Naive B cell (primary cell): ENCODE measurements at regions not wholly inside any gene's neighbourhood (a gene's known extent, or its start where the extent isn't known, plus 50 kb on each side); places are given as distances from the start of the nearest gene placed in this dataset.
A peak's percentile ranks its signal among the peaks of the same experiment; 100 is the strongest.

Experiments
- ATAC-seq, 2 donors: fragments of 150-1000 bp; cut with Tn5 transposase; 2 replicates each; pipeline ENCODE4 v1.10.0; 2021; ENCODE audit warnings: low read depth in 2 of 2, mild to moderate bottlenecking in 2 of 2, moderate library complexity in 2 of 2
- DNase-seq: peaks from one replicate; pipeline ENCODE4 v3.0.0; 2022
- H3K27ac Mint-ChIP-seq, 6 donors: one replicate each; pipeline ENCODE4 v1.8.0; 2020 to 2022; ENCODE audit warnings: mild to moderate bottlenecking in 6 of 6, mixed read lengths in 6 of 6, moderate library complexity in 5 of 6, inconsistent platforms in 2 of 6
- H3K27me3 Mint-ChIP-seq, 3 donors: one replicate each; pipeline ENCODE4 v1.8.0; 2021 to 2022; ENCODE audit warnings: mixed read lengths in 3 of 3, mild to moderate bottlenecking in 1 of 3
- H3K36me3 Mint-ChIP-seq, 2 donors: one replicate each; pipeline ENCODE4 v1.8.0; 2020 to 2022; ENCODE audit warnings: mixed read lengths in 2 of 2, inconsistent platforms in 1 of 2, mild to moderate bottlenecking in 1 of 2
- H3K4me1 Mint-ChIP-seq, 3 donors: one replicate each; pipeline ENCODE4 v1.8.0; 2020 to 2022; ENCODE audit warnings: mixed read lengths in 3 of 3, inconsistent platforms in 1 of 3, mild to moderate bottlenecking in 1 of 3, moderate library complexity in 1 of 3
- H3K4me3 Mint-ChIP-seq, 8 donors: one replicate each; pipeline ENCODE4 v1.8.0; 2020 to 2022; ENCODE audit warnings: mild to moderate bottlenecking in 8 of 8, mixed read lengths in 8 of 8, moderate library complexity in 8 of 8, inconsistent platforms in 2 of 8
- H3K9me3 Mint-ChIP-seq, 7 donors: one replicate each; pipeline ENCODE4 v1.8.0; 2020 to 2022; ENCODE audit warnings: mixed read lengths in 7 of 7, mild to moderate bottlenecking in 5 of 7, inconsistent platforms in 2 of 7, moderate library complexity in 1 of 7

DNA sequence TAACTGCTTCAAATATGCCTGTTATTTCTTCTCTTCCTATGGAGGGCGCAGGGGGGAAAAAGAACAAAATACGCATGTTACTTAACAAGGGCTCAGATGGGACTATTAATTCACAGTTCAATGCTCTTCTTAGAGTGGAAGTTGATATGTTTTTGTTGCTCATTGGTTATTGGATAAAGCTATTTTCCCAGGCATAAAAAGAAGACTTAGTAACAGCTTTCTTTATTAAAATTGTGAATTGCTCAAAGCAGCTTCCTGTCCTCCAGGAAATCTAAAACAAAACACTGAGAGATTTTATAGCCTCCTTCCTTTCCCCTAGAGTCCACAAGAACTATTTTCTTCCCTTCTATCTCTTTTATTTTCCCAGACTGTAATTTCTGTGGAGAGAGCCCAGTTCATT lies 180.8 kb downstream of the SH3BP4 start:
- Mint-ChIP-seq H3K4me3 (peak overlapping the region in 1 of 8 donors; percentile 63), H3K27me3 (peaks cover 56 to 60% (median 60%) of the 10 kb centered on the region in 3 donors), H3K27ac (no peak overlapping the region), H3K36me3 (peaks cover 0 to 8% of the 10 kb centered on the region in 2 donors), H3K4me1 (peaks cover 0 to 5% (median 0%) of the 10 kb centered on the region in 3 donors), H3K9me3 (peaks cover 0 to 6% (median 0%) of the 10 kb centered on the region in 7 donors)
- ATAC-seq (no peak), DNase-seq (no peak)

DNA sequence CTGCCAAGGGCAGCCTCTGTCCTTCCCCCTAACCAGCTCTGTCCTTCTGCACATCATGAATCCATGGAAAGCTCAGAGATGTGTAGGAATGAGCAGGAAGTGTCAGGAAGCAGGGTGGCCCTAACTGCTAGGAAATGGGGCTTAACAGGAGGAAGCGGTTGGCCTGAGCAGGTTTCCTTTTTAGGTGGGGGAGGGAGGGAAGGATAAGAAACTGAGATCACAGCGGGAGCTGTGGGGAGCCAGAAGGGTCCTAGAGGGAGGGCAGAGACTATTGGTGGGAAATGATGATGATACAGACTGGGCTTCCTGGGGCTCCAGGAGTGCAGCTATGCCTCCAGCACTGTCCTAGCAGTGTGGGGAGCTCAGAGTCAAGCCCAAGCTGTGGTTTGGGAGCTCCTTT lies 182.0 kb downstream of the SH3BP4 start:
- H3K9me3 Mint-ChIP-seq = peaks cover 0 to 7% (median 0%) of the 10 kb centered on the region in 7 donors
- H3K4me1 Mint-ChIP-seq = peaks cover 0 to 5% (median 0%) of the 10 kb centered on the region in 3 donors
- peaks cover 0 to 8% of the 10 kb centered on the region in 2 donors for H3K36me3 Mint-ChIP-seq
- ATAC-seq (no peak), DNase-seq (no peak)
- H3K4me3 Mint-ChIP-seq = no peak overlapping the region
- H3K27me3 Mint-ChIP-seq = peaks cover 56 to 67% (median 56%) of the 10 kb centered on the region in 3 donors
- no peak overlapping the region for H3K27ac Mint-ChIP-seq

DNA sequence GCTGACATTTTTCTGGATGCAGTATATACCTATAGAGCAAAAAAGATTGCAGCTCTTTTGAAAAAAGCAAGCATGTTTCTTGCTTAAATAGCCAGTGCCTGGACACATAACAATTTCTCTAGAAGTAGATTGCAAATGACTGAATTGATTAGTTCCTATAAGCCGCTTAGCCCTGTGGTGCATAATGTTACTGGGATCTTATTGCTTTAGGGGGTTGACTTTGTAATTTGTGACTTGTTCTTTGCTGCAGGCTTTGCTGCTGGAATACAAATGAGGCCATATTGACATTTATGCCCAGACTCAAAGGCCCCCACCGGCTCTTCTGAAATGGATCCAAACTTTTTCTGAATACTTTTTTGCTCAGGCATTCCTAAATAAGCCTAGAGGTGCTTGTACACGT lies 182.6 kb downstream of the SH3BP4 start:
- peaks cover 0 to 7% (median 0%) of the 10 kb centered on the region in 7 donors for H3K9me3 Mint-ChIP-seq
- H3K27ac Mint-ChIP-seq = no peak overlapping the region
- ATAC-seq = no peak
- DNase-seq = no peak
- no peak overlapping the region for H3K4me3 Mint-ChIP-seq
- peaks cover 0 to 8% of the 10 kb centered on the region in 2 donors for H3K36me3 Mint-ChIP-seq
- peaks cover 0 to 5% (median 0%) of the 10 kb centered on the region in 3 donors for H3K4me1 Mint-ChIP-seq
- H3K27me3 Mint-ChIP-seq = peaks cover 56 to 67% (median 57%) of the 10 kb centered on the region in 3 donors

DNA sequence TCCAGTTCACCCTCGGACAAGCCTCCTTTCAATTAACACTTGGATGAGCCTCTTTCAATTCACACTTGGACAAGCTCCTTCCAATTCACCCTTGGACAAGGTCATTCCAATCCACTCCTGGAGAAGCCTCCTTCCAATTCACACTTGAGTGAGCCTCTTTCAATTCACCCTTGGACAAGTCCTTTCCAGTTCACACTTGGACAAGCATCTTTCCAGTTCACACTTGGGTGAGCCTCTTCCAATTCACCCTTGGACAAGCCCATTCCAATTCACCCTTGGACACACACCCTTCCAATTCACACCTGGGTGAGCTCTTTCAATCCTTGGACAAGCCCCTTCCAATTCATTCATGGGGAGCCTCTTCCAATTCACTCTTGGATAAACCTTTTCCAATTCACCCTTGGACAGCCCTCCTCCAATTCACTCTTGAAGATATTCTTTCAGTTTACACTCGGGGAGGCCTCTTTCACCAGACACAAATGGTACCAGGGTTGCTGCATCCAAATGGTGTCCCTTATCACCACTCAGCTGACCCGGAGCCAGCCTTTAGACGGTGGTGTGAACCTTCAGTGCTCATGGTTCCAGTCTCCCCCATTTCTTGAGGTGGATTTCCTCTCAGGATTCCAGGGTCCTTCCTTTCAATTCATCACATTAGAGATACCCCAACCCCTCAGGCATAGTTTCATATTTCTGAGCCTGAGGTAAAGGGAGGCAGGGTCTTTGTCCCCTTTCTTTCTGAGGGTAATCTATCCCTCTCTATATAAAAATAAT lies 183.6 kb downstream of the SH3BP4 start:
- ATAC-seq (no peak), DNase-seq (no peak)
- Mint-ChIP-seq H3K27ac (no peak overlapping the region), H3K27me3 (peaks cover 57 to 74% (median 64%) of the 10 kb centered on the region in 3 donors), H3K9me3 (peaks cover 0 to 7% (median 0%) of the 10 kb centered on the region in 7 donors), H3K4me3 (no peak overlapping the region), H3K36me3 (peaks cover 0 to 8% of the 10 kb centered on the region in 2 donors), H3K4me1 (peaks cover 0 to 5% (median 0%) of the 10 kb centered on the region in 3 donors)

DNA sequence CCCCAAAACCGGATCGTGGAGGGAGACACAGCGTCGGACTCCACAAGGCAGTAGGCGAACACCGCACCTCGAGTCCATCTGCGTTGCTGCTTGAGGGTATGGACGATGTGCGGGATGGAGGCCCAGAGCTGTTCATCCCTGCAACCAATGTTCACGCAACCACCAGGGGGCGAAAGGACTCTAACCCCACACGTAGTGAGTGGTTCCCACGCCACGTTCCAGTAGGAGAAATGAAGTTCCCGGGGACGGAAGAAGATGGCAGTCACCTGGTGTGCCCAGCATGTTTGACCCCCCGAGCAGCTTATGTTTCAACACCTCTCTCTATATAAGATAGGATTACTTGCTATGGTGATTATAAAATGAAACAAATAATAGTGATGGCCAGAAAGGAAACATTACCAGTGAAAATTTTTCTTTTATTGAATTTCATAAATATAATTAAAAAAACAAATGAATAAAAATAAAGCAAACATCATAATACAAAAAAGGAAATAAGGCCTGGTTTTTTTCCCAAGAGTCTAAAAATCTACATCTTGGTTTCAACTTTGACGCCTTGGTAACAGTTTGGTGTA lies 184.3 kb downstream of the SH3BP4 start:
- no peak overlapping the region for H3K4me3 Mint-ChIP-seq
- H3K27ac Mint-ChIP-seq = no peak overlapping the region
- H3K27me3 Mint-ChIP-seq = peaks cover 54 to 78% (median 66%) of the 10 kb centered on the region in 3 donors
- peaks cover 0 to 7% (median 0%) of the 10 kb centered on the region in 7 donors for H3K9me3 Mint-ChIP-seq
- peaks cover 0 to 5% (median 0%) of the 10 kb centered on the region in 3 donors for H3K4me1 Mint-ChIP-seq
- no peak for DNase-seq
- no peak for ATAC-seq
- peaks cover 0 to 8% of the 10 kb centered on the region in 2 donors for H3K36me3 Mint-ChIP-seq

DNA sequence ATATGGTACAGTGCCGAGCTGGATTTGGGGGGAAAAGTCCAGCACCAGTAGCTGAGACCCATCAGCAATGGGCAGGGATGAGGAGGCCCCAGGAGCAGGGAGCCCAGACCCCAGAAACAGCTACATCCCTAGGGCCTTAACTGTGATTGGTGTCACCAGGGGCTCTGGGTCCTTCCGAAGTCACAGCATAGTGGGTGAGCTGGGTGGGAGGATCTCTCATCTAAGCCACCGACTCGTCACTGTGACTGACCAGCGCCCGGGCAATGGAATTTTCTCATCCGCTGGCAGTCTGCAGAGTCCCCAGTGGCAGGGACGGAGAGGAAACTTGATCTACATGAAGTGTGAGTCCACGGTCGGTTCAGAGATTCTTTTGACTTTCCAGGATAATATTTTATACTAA lies 186.5 kb downstream of the SH3BP4 start:
- H3K9me3 Mint-ChIP-seq = peaks cover 0 to 7% (median 0%) of the 10 kb centered on the region in 7 donors

DNA sequence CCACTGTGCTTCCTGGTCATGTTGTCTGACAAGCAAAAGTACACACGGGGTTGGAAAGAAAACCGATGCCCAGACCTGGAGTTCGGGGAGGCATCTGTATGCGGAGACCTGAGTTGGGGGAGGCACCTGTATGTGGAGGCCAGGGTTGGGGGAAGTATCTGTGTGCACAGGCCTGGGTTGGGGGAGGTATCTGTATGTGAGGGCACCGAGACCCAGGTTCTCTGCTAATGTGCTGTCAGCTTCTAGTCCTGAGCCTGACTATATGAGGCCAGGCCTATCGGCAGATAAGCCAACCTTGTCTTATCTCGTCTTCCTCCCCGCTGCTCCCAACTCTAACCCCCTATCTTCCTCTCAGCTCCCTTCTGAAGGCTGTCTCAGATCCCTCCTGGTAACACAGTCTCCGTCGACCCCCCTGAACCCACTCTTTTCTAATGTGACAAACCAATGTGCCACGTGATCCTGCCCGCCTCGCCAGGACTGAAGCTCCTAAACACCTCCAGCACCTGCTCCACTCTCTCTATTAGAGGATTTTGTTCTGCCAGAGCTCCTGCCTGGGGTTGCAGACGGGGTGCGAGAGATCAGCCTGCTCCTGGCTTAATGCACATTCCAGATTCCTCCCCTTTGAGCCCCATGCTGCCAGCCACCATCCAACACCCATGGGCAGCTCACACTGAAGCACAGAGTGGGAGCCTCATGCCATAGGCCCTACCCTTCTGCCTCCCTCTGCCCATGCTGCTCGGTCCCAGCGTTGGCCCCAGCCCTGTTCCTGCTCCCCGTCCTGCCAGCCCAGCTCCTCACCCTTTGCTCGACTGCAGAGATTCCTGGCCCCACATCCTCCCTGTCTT lies 188.4 kb downstream of the SH3BP4 start:
- Mint-ChIP-seq H3K4me1 (peaks cover 0 to 5% (median 0%) of the 10 kb centered on the region in 3 donors), H3K36me3 (peaks cover 0 to 5% of the 10 kb centered on the region in 2 donors), H3K9me3 (peaks cover 0 to 8% (median 0%) of the 10 kb centered on the region in 7 donors), H3K27me3 (peaks cover 22 to 67% (median 52%) of the 10 kb centered on the region in 3 donors), H3K4me3 (no peak overlapping the region), H3K27ac (no peak overlapping the region)
- DNase-seq (no peak), ATAC-seq (no peak)

More for the DNA sequence above, 186.5 kb downstream of the SH3BP4 start:
- Mint-ChIP-seq H3K27me3 (peaks cover 35 to 71% (median 52%) of the 10 kb centered on the region in 3 donors), H3K36me3 (peaks cover 0 to 8% of the 10 kb centered on the region in 2 donors), H3K27ac (no peak overlapping the region), H3K4me3 (no peak overlapping the region), H3K4me1 (peaks cover 0 to 5% (median 0%) of the 10 kb centered on the region in 3 donors)
- DNase-seq (no peak), ATAC-seq (no peak)

DNA sequence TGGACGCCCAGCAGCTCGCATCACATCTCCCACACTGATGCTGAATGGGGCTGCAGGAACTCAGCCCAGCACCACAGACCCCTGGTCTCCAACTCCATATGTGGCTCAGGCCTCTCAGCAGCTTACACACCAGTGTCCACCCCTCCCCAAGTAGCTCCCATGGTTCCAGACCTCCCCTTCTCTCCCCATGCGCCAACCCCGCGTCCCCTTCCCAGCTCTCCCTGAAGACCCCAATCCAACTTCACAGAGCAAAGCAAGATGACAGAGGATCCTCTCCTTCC lies 188.9 kb downstream of the SH3BP4 start:
- Mint-ChIP-seq H3K4me1 (peaks cover 0 to 4% (median 0%) of the 10 kb centered on the region in 3 donors), H3K9me3 (peaks cover 0 to 13% (median 0%) of the 10 kb centered on the region in 7 donors), H3K27me3 (peaks cover 17 to 61% (median 46%) of the 10 kb centered on the region in 3 donors), H3K4me3 (no peak overlapping the region), H3K36me3 (no peaks in the 10 kb centered on the region), H3K27ac (no peak overlapping the region)
- DNase-seq (no peak), ATAC-seq (no peak)

DNA sequence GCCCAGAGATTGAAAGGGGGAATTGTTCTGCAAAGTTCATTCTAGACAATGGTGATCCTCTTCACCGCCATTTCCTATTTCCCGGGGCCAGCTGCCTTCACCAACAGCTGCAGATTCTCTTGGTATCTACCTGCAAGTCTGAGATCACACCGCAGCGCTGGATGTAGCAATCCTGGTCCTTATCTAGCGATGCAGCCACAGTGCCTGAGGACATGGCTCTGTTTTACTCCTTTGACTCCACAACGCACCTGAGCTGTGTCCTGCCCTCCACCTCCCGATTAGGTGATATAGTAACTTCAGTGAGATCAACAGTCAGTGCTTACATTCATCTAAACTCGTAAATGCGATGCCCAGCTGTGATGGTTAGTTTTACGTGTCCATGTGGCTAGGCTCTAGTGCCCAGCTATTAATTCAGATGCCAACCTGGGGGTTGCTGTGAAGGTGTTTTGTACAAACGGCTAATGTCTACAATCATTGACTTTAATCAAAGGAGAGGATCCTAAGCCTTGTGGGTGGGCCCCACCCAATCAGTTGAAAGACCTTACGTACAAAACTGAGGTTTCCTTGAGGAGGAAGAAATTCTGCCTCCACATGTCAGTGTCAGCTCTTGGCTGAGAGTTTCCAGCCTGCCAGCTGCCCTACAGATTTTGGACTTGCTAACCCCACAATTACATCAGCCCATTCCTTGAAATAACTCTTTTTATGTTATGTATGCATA lies 189.8 kb downstream of the SH3BP4 start:
- no peak overlapping the region for H3K4me3 Mint-ChIP-seq
- H3K27ac Mint-ChIP-seq = no peak overlapping the region
- no peaks in the 10 kb centered on the region for H3K36me3 Mint-ChIP-seq
- DNase-seq (no peak), ATAC-seq (no peak)
- peaks cover 0 to 20% (median 0%) of the 10 kb centered on the region in 7 donors for H3K9me3 Mint-ChIP-seq
- H3K27me3 Mint-ChIP-seq = peaks cover 12 to 56% (median 42%) of the 10 kb centered on the region in 3 donors
- no peaks in the 10 kb centered on the region for H3K4me1 Mint-ChIP-seq

DNA sequence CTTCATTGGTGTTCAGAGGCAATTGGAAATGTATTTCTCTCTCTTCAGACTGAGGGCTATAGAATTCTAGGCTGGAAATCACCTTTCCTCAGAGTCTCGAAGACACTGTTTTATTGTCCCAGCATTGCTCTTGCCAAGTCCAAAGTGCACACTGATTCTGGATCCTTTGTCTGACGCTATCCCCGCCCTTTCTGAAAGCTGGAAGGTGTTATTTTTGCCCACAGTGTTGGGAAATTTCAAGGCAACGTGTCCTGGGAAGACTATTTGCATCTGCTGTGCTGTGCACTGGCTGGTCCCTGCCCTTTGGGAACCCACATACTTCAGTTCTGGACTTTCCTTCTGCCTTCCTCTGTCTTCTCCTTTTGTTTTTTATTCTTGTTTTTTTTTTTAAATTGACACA lies 190.8 kb downstream of the SH3BP4 start:
- ATAC-seq (no peak), DNase-seq (no peak)
- peaks cover 5 to 48% (median 35%) of the 10 kb centered on the region in 3 donors for H3K27me3 Mint-ChIP-seq
- no peak overlapping the region for H3K27ac Mint-ChIP-seq
- H3K36me3 Mint-ChIP-seq = no peaks in the 10 kb centered on the region
- peaks cover 0 to 18% (median 0%) of the 10 kb centered on the region in 7 donors for H3K9me3 Mint-ChIP-seq
- peak overlapping the region in 1 of 8 donors; percentile 17 for H3K4me3 Mint-ChIP-seq
- no peaks in the 10 kb centered on the region for H3K4me1 Mint-ChIP-seq

DNA sequence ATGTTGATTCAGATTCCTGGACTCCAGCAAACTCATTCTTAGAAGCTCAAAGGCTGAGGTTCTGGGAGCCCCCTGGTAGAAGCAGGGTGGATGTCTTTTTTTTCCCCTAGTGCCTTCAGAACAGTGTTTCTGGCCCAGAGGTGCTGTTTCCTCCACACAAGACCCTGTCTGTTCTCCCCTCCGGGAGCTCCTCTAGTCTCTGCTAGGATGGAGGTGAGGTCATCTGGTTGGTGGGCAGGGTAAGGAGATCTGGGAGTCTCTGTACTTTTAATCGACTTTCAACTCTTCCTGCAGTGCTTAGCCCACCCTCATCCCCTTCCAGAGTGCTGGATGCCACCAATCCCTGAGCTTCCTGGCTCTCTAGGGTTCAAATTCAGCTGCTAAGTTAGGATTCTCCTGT lies 192.0 kb downstream of the SH3BP4 start:
- H3K27ac Mint-ChIP-seq = no peak overlapping the region
- DNase-seq (no peak), ATAC-seq (no peak)
- H3K36me3 Mint-ChIP-seq = no peaks in the 10 kb centered on the region
- peaks cover 7 to 42% (median 40%) of the 10 kb centered on the region in 3 donors for H3K27me3 Mint-ChIP-seq
- no peak overlapping the region for H3K4me3 Mint-ChIP-seq
- peaks cover 0 to 14% (median 0%) of the 10 kb centered on the region in 7 donors for H3K9me3 Mint-ChIP-seq
- H3K4me1 Mint-ChIP-seq = no peaks in the 10 kb centered on the region

DNA sequence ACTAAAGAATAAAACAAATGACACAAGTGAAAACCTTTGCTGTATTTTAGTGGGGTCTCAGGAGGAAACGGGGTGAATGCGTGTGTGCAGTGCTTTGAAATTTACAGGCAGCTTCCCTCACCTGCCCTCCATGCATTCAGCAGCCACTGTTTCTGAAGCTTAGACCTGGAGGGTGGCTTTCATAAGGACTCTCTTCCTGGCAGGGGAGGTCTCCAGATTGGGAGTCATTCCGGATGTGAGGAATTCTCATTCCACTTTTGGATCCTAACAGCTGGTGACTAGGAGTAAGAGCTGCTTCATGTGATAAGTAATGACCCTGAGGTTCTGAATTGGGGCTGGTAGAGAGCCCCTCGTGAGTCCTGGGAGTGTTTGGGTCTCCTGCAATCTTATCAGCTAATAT lies 192.5 kb downstream of the SH3BP4 start:
- DNase-seq = no peak
- Mint-ChIP-seq H3K4me1 (no peaks in the 10 kb centered on the region), H3K27ac (no peak overlapping the region), H3K36me3 (no peaks in the 10 kb centered on the region), H3K27me3 (peaks cover 7 to 42% (median 40%) of the 10 kb centered on the region in 3 donors), H3K4me3 (no peak overlapping the region), H3K9me3 (peaks cover 0 to 14% (median 0%) of the 10 kb centered on the region in 7 donors)
- ATAC-seq = no peak

DNA sequence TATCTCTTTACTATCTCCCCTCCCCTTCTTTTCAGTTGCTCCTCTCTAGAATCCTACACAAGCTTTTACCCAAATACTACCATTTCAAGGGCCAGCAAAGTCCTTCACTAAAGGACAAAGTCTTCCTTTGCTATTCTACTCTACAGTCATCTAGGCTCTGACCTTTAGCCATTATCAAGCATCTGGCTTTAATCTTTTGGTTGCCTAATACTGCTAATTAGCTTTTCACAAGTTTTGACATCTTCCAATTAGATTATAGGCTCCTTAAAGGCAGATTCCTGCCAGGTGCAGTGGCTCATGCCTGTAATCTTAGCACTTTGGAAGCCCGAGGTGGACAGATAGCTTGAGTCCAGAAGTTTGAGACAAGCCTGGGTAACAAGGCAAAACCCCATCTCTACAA lies 194.4 kb downstream of the SH3BP4 start:
- ATAC-seq (no peak), DNase-seq (no peak)
- no peak overlapping the region for H3K4me3 Mint-ChIP-seq
- peaks cover 0 to 14% (median 4%) of the 10 kb centered on the region in 7 donors for H3K9me3 Mint-ChIP-seq
- no peaks in the 10 kb centered on the region for H3K4me1 Mint-ChIP-seq
- H3K27me3 Mint-ChIP-seq = peaks cover 13 to 43% (median 26%) of the 10 kb centered on the region in 3 donors
- H3K36me3 Mint-ChIP-seq = no peaks in the 10 kb centered on the region
- no peak overlapping the region for H3K27ac Mint-ChIP-seq
